ENCODE measurements at regions not wholly inside any gene's neighbourhood (a gene's known extent, or its start where the extent isn't known, plus 50 kb on each side); places are given as distances from the start of the nearest gene placed in this dataset.

- no peak for TF ChIP-seq EZH2phosphoT487 (IDR thresholded peaks at IDR 0.05; ENCODE audit: borderline replicate concordance, low read length)
- no peak for TF ChIP-seq CTCF (conservative IDR thresholded peaks at IDR 0.05; ENCODE audit: low read depth, low read length)
Measured at GRCh38 chr18:41069167-41069566, 885.9 kb upstream of the PIK3C3 start.
